ENCODE measurements at regions not wholly inside any gene's neighbourhood (a gene's known extent, or its start where the extent isn't known, plus 50 kb on each side); places are given as distances from the start of the nearest gene placed in this dataset.

GRCh38 chr1:112304612-112305011 lies 91.4 kb upstream of the CTTNBP2NL start:
- Mint-ChIP-seq H3K27me3 (peaks cover 90% of the 10 kb centered on the region), H3K4me3 (ENCODE audit: low read depth) (no peak overlapping the region)

DNA sequence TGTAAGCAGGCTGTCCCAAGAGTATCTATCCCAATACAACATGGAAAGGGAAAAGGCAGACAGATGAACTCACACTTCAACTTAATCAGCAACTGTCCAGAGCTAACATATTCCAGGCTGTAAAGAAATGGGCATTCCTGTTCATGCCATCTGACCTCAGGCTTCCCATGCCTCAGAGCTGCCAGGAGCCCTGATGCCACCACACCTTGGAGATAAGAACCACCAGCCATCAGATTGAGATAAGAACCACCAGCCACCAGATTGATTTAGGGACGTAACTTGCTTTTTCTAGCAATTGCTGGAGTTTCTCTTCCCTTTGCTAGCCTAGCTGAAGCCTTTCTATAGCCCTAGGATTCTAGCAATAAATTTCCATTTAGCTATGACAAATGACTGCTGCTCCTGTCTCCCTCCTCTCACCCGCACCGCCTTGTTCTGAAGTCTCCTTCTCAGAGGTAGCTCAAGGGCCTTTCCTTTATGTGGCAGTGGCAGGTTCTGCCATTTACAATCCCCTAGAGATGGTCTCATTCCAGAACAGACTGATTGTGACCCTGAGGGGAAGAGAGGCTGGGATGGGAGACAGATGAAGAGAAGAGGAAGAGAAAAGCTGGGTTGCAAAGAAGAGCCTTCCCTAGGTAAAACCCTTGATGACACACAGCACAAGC lies 88.0 kb upstream of the CTTNBP2NL start:
- H3K27me3 Mint-ChIP-seq, result peaks cover 87% of the 10 kb centered on the region
- H3K9me3 Mint-ChIP-seq (ENCODE audit: low read depth), result no peaks in the 10 kb centered on the region
- no peaks in the 10 kb centered on the region for H3K4me1 Mint-ChIP-seq (ENCODE audit: low read depth)
- H3K36me3 Mint-ChIP-seq (ENCODE audit: insufficient read depth), result no peaks in the 10 kb centered on the region
- TF ChIP-seq, protein P1, sequence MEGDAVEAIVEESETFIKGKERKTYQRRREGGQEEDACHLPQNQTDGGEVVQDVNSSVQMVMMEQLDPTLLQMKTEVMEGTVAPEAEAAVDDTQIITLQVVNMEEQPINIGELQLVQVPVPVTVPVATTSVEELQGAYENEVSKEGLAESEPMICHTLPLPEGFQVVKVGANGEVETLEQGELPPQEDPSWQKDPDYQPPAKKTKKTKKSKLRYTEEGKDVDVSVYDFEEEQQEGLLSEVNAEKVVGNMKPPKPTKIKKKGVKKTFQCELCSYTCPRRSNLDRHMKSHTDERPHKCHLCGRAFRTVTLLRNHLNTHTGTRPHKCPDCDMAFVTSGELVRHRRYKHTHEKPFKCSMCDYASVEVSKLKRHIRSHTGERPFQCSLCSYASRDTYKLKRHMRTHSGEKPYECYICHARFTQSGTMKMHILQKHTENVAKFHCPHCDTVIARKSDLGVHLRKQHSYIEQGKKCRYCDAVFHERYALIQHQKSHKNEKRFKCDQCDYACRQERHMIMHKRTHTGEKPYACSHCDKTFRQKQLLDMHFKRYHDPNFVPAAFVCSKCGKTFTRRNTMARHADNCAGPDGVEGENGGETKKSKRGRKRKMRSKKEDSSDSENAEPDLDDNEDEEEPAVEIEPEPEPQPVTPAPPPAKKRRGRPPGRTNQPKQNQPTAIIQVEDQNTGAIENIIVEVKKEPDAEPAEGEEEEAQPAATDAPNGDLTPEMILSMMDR (IDR thresholded peaks at IDR 0.05; ENCODE audit: unreplicated experiment), result no peak
- no peak overlapping the region for H3K27ac Mint-ChIP-seq
- no peak overlapping the region for H3K4me3 Mint-ChIP-seq (ENCODE audit: low read depth)
- DNase-seq (ENCODE audit: low spot score, unreplicated experiment), result no peak

More at GRCh38 chr1:112304612-112305011, 91.4 kb upstream of the CTTNBP2NL start:
- DNase-seq (ENCODE audit: low spot score, unreplicated experiment), result no peak
- no peaks in the 10 kb centered on the region for H3K4me1 Mint-ChIP-seq (ENCODE audit: low read depth)
- TF ChIP-seq, protein P1 (IDR thresholded peaks at IDR 0.05; ENCODE audit: unreplicated experiment), result no peak
- H3K27ac Mint-ChIP-seq, result no peak overlapping the region
- no peaks in the 10 kb centered on the region for H3K36me3 Mint-ChIP-seq (ENCODE audit: insufficient read depth)
- H3K9me3 Mint-ChIP-seq (ENCODE audit: low read depth), result no peaks in the 10 kb centered on the region

DNA sequence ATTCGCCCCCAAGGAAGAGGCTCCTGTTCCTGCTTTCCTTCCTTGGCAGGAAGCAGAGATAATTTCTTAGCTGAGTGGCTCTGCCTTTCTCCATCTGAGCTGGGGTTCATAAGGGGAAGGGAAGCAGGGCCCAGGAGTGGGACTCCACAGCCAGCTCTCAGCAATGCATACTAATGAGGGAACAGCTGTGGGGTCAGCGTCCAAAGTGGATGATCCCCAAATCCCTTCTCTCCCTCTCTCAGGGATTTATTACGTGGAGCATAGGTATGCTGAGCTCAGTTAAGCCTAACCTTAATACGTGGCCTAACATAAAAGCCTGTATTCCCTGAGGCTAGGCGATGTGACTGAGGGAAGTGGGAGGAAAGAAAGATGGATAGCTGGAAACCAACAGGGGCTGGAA lies 87.3 kb upstream of the CTTNBP2NL start:
- Mint-ChIP-seq H3K9me3 (ENCODE audit: low read depth) (no peaks in the 10 kb centered on the region), H3K4me1 (ENCODE audit: low read depth) (no peaks in the 10 kb centered on the region), H3K27me3 (peaks cover 86% of the 10 kb centered on the region), H3K4me3 (ENCODE audit: low read depth) (no peak overlapping the region), H3K36me3 (ENCODE audit: insufficient read depth) (no peaks in the 10 kb centered on the region), H3K27ac (no peak overlapping the region)
- TF ChIP-seq, protein P1 (IDR thresholded peaks at IDR 0.05; ENCODE audit: unreplicated experiment), result no peak
- no peak for DNase-seq (ENCODE audit: low spot score, unreplicated experiment)

DNA sequence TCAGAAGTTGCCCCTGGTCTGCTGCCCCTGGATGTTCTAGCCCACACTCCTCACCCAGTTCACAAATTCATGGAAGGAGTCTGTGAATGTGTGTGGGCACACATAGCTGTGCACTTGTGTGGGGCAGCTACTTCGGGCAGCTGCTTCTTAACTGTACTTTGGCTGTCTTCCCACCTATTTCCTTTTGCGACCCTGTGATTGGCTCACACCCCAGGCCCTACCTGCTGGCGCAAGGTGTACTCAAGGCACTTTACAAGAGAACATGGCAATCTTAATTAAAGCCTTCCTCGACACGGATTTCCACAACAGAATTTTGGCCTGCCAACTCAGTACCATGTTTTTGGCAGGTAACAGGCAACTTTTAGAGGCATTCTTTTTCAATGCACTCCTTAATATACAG lies 86.5 kb upstream of the CTTNBP2NL start:
- Mint-ChIP-seq H3K4me3 (ENCODE audit: low read depth) (no peak overlapping the region), H3K36me3 (ENCODE audit: insufficient read depth) (no peaks in the 10 kb centered on the region), H3K27me3 (peaks cover 79% of the 10 kb centered on the region)

DNA sequence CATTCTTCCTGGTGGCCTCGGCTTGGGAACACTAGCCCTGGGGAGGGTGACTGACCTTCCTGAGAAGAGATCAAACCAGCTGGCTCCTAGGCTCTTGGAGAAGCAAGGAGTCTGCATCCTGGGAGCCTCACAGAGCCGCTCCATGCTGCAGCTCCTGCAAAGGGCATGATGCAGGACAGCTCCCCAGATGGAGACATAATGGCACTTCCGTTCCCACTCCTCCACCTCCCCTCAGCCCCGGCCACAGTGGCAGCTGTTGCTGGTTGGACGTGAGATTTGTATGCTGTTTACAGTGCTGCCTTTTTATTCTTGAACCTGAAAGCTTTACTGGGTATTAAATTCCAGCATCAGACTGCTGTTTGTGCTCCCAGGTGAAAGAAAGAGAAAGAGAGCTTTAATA lies 83.7 kb upstream of the CTTNBP2NL start:
- no peak overlapping the region for H3K27ac Mint-ChIP-seq
- peaks cover 55% of the 10 kb centered on the region for H3K27me3 Mint-ChIP-seq
- TF ChIP-seq, protein P1 (IDR thresholded peaks at IDR 0.05; ENCODE audit: unreplicated experiment), result no peak
- DNase-seq (ENCODE audit: low spot score, unreplicated experiment), result no peak
- peaks cover 6% of the 10 kb centered on the region for H3K4me1 Mint-ChIP-seq (ENCODE audit: low read depth)
- H3K36me3 Mint-ChIP-seq (ENCODE audit: insufficient read depth), result no peaks in the 10 kb centered on the region
- H3K4me3 Mint-ChIP-seq (ENCODE audit: low read depth), result no peak overlapping the region
- H3K9me3 Mint-ChIP-seq (ENCODE audit: low read depth), result no peaks in the 10 kb centered on the region

More for the DNA sequence above, 86.5 kb upstream of the CTTNBP2NL start:
- Mint-ChIP-seq H3K9me3 (ENCODE audit: low read depth) (no peaks in the 10 kb centered on the region), H3K27ac (no peak overlapping the region), H3K4me1 (ENCODE audit: low read depth) (no peaks in the 10 kb centered on the region)
- TF ChIP-seq, protein P1 (IDR thresholded peaks at IDR 0.05; ENCODE audit: unreplicated experiment), result no peak
- no peak for DNase-seq (ENCODE audit: low spot score, unreplicated experiment)
